Right lobe of liver (tissue), 6 donors: ENCODE measurements at regions not wholly inside any gene's neighbourhood (a gene's known extent, or its start where the extent isn't known, plus 50 kb on each side); places are given as distances from the start of the nearest gene placed in this dataset.

Experiments
- ATAC-seq, 4 donors: fragments of 200-7000 bp; cut with Tn5 transposase; one replicate each; pipeline ENCODE4 v1.9.1; 2020; ENCODE audit warnings: mild to moderate bottlenecking in 4 of 4, moderate library complexity in 4 of 4
- DNase-seq, 3 donors: peaks; one replicate each; pipeline ENCODE4 v3.0.0-alpha.2; 2020
- H3K27ac ChIP-seq, 3 donors: fragments of 200-600 bp; one replicate each; pipeline ENCODE4 v1.8.0; 2022
- H3K27me3 ChIP-seq, 2 donors: fragments of 200-600 bp; one replicate each; pipeline ENCODE4 v1.8.0; 2022
- H3K36me3 ChIP-seq, 4 donors: fragments of 200-600 bp; sonication (generic) in 1 of 4; one replicate each; pipeline versions ENCODE4 v1.5.1 to v1.8.0; 2017 to 2022; ENCODE audit warnings: control low read depth in 1 of 4
- H3K4me1 ChIP-seq, 4 donors: fragments of 200-600 bp; sonication (generic) in 1 of 4; one replicate each; pipeline versions ENCODE4 v1.5.1 to v1.8.0; 2017 to 2022; ENCODE audit warnings: control low read depth in 1 of 4
- H3K4me3 ChIP-seq, 3 donors: fragments of 200-600 bp; one replicate each; pipeline ENCODE4 v1.8.0; 2022
- H3K9me3 ChIP-seq, 4 donors: fragments of 200-600 bp; sonication (generic) in 1 of 4; one replicate each; pipeline versions ENCODE4 v1.5.1 to v1.8.0; 2017 to 2022; ENCODE audit warnings: control low read depth in 1 of 4
- POLR2A ChIP-seq: fragments of 450-650 bp; IDR thresholded peaks from one replicate; pipeline ENCODE4 v1.6.1; 2017; ENCODE audit warnings: antibody characterized with exemption, mild to moderate bottlenecking
- WGBS: methylation state at CpG from one replicate; pipeline ENCODE4 v1.1.6; 2018; ENCODE audit warnings: low coverage, low lambda C conversion rate; ENCODE audit not compliant: insufficient coverage; ENCODE audit errors: missing lambda C conversion rate; 5-methylcytosine and 5-hydroxymethylcytosine counted together
- intact Hi-C, 2 donors: fragments of 100-400 bp; cut with DNase I; formaldehyde crosslinking; loops; one replicate each; pipeline versions ENCODE4 v1.11.2 to v1.14.1; 2022
- TF ChIP-seq, protein P1 (sequence below), 4 donors: fragments of 200-600 bp in 3 of 4; fragments of 450-650 bp in 1 of 4; IDR thresholded peaks; one replicate each; pipeline versions ENCODE4 v1.5.1 to v1.8.0; 2016 to 2022; ENCODE audit warnings: antibody characterized with exemption in 4 of 4, mild to moderate bottlenecking in 2 of 4
- donor health status: DM: no; HTN: yes; CAD: no.
- donor health status: DM: no; HTN: no; CAD: no.
- donor health status: DM: no; HTN: no; CAD: no.
- donor health status: DM: no; HTN: yes; CAD: no.
- donor health status: DM: no; HTN: yes; CAD: no.

DNA sequence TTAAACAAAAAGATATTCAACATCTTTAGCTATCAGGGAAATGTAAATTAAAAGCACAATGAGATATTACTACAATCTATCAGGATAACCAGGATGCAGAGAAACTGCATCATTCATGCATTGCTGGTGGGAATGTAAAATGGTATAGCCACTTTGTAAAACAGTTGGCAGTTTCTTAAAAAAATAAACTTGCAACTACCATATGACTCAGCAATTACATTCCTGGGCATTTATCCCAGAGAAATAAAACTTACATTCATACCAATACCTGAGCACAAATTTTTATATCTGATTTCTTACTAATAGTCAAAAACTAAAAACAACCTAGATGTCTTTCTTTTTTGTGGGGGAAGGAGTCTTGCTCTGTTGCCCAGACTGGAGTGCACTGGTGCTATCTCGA, 190.3 kb upstream of the TAB2 start:
- no peaks in the 10 kb centered on the region for H3K9me3 ChIP-seq
- ATAC-seq (no peak), DNase-seq (no peak)
- no peaks in the 10 kb centered on the region for H3K36me3 ChIP-seq
- intact Hi-C loops: no loop called here
- H3K4me1 ChIP-seq: peaks cover 0 to 11% (median 0%) of the 10 kb centered on the region in 4 donors
- TF ChIP-seq, protein P1, sequence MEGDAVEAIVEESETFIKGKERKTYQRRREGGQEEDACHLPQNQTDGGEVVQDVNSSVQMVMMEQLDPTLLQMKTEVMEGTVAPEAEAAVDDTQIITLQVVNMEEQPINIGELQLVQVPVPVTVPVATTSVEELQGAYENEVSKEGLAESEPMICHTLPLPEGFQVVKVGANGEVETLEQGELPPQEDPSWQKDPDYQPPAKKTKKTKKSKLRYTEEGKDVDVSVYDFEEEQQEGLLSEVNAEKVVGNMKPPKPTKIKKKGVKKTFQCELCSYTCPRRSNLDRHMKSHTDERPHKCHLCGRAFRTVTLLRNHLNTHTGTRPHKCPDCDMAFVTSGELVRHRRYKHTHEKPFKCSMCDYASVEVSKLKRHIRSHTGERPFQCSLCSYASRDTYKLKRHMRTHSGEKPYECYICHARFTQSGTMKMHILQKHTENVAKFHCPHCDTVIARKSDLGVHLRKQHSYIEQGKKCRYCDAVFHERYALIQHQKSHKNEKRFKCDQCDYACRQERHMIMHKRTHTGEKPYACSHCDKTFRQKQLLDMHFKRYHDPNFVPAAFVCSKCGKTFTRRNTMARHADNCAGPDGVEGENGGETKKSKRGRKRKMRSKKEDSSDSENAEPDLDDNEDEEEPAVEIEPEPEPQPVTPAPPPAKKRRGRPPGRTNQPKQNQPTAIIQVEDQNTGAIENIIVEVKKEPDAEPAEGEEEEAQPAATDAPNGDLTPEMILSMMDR (IDR thresholded peaks at IDR 0.05): no peak
- TF ChIP-seq POLR2A: no peak
- no peak overlapping the region for H3K27ac ChIP-seq
- H3K27me3 ChIP-seq: no peaks in the 10 kb centered on the region
- no peak overlapping the region for H3K4me3 ChIP-seq
- whole genome bisulfite sequencing: 100% methylated on average over 1 of the region's 1 CpG

DNA sequence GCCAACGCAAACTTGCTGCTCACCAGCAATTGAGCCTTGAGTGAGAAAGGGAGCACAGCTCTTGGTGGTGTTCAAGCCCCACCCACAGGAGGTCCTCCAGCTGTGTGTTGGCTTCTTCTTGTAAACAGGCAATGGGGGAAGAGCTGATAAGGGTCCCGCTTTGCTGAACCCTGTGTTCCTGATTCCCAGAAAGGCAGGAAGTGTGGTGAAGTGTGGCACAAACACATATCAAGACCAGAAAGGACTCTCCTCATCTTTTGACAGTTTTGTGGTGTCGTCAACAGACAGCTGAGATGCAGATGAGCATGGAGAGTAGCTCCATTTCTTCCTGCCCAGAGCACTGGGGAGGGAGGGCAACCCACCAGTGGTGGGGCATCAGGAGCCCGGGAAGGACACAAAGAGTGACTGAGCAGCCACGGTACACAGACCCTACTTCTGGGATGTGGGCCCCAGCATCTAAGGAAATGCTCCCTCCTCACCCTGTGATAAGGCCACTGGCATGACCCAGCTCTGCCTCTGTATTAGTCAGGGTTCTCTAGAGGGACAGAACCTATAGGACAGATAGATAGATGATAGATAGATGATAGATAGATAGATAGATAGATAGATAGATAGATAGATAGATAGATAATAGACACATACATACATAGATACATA, 188.9 kb upstream of the TAB2 start:
- Histone ChIP-seq H3K27ac (no peak overlapping the region), H3K9me3 (no peaks in the 10 kb centered on the region), H3K36me3 (no peaks in the 10 kb centered on the region), H3K4me1 (peaks cover 0 to 11% (median 0%) of the 10 kb centered on the region in 4 donors), H3K27me3 (no peaks in the 10 kb centered on the region), H3K4me3 (no peak overlapping the region)
- intact Hi-C loops: no loop called here
- DNase-seq (no peak), ATAC-seq (peak; percentile 37 to 80 (median 48))
- 25% methylated on average over 3 of the region's 5 CpGs for WGBS
- no peak for TF ChIP-seq POLR2A
- TF ChIP-seq, protein P1 (IDR thresholded peaks at IDR 0.05): no peak

DNA sequence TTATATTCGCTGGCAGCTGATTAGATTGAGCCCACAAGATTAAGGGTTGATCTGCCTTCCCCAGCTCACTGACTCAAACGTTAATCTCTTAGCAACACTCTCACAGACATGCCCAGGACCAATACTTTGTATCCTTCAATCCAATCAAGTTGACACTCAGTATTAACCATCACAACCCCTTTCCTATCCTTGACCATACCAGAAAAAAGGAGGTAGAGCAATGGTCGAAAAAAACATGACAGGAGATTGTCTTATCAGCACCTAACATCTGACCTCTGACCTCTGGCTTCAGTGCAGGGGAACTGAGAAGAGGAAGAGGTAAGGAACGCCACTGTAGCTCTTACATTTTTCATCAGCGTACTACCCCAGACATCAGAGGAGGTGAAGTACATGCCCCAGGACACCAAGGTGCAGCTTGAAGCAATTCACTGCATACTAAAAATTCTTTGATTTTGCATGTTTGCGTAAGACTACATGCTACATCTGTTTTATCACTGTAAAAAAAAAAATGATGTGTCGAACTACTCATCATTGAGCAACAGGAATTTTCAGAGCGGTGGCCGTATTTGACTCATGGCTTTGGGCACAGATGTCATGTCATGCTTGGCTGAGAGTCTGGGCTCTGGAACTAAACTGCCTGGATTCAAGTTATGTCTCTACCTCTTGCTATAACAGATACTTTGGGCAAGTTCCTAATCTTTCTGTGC, 188.0 kb upstream of the TAB2 start:
- TF ChIP-seq POLR2A: no peak
- TF ChIP-seq, protein P1 (IDR thresholded peaks at IDR 0.05): no peak
- no peak overlapping the region for H3K4me3 ChIP-seq
- DNase-seq (no peak), ATAC-seq (peak in 1 of 4 donors; percentile 48)
- no peak overlapping the region for H3K27ac ChIP-seq
- intact Hi-C loops: no loop called here
- no peaks in the 10 kb centered on the region for H3K27me3 ChIP-seq
- no peaks in the 10 kb centered on the region for H3K9me3 ChIP-seq
- WGBS: 77% methylated on average over 9 of the region's 9 CpGs
- H3K36me3 ChIP-seq: no peaks in the 10 kb centered on the region
- H3K4me1 ChIP-seq: peaks cover 0 to 11% (median 0%) of the 10 kb centered on the region in 4 donors

DNA sequence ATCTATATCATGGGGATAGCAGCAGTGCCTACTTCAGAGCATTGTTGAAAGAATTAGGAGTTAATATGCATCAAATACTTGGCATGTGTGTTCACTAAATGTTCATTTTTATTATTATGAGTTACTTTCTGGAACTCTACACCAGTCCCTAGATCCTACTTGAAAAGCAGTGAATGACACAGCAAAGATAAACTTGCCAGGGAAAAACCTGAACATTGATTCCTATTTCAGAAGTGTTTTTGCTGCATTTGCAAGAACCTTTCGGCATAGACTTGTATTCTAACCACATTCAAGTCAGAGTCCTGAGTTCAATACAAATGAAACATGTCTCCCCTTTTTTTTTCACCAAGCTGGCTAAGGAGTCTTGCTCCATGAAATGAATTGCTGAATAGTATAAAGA, 187.4 kb upstream of the TAB2 start:
- 29% methylated on average over 1 of the region's 1 CpG for WGBS
- TF ChIP-seq POLR2A: no peak
- intact Hi-C loops: no loop called here
- Histone ChIP-seq H3K9me3 (no peaks in the 10 kb centered on the region), H3K27ac (no peak overlapping the region), H3K27me3 (no peaks in the 10 kb centered on the region), H3K4me1 (peaks cover 0 to 11% (median 0%) of the 10 kb centered on the region in 4 donors), H3K36me3 (no peaks in the 10 kb centered on the region), H3K4me3 (no peak overlapping the region)
- ATAC-seq (peak in 2 of 4 donors; percentile 23), DNase-seq (no peak)

DNA sequence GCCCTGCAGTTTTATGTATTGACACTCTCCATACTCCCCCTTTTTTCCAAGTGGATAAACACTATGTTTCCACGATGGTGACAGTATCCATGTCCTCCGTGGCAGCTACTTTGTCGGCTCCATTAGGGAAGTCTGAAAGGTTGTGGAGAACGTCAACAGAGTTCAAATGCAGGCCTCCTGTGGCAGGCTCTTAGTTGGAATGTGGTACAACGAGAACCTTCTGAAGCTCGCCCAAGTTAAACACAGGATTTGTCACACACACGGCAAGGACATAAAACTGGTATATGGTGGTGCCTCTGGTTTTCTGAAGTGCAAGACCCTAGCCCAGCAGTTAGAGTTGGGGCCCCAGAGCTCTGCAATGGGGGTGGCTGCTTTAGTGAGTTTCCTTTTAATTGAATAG, 187.0 kb upstream of the TAB2 start:
- DNase-seq (no peak), ATAC-seq (peak; percentile 68 to 93 (median 87))
- intact Hi-C loops: no loop called here
- H3K9me3 ChIP-seq: no peaks in the 10 kb centered on the region
- WGBS: 16% methylated on average over 6 of the region's 7 CpGs
- TF ChIP-seq POLR2A: no peak
- TF ChIP-seq, protein P1 (IDR thresholded peaks at IDR 0.05): no peak
- H3K4me3 ChIP-seq: no peak overlapping the region
- H3K27me3 ChIP-seq: no peaks in the 10 kb centered on the region
- peaks cover 0 to 11% (median 0%) of the 10 kb centered on the region in 4 donors for H3K4me1 ChIP-seq
- no peaks in the 10 kb centered on the region for H3K36me3 ChIP-seq
- no peak overlapping the region for H3K27ac ChIP-seq
